GM12891 (cell line): ENCODE measurements at regions not wholly inside any gene's neighbourhood (a gene's known extent, or its start where the extent isn't known, plus 50 kb on each side); places are given as distances from the start of the nearest gene placed in this dataset.

Experiments
- POLR2A ChIP-seq: IDR thresholded peaks from 2 replicates; pipeline ENCODE4 v1.6.1; 2011; ENCODE audit warnings: low read depth, low read length, control low read depth
- POLR2AphosphoS5 ChIP-seq: IDR thresholded peaks from 2 replicates; pipeline ENCODE4 v1.6.1; 2011; ENCODE audit warnings: low read depth, low read length, control low read depth
- POU2F2 ChIP-seq: IDR thresholded peaks from 2 replicates; pipeline ENCODE4 v1.6.1; 2011; ENCODE audit warnings: low read depth, mild to moderate bottlenecking, control low read depth, low read length, moderate library complexity
- SPI1 ChIP-seq: IDR thresholded peaks from 2 replicates; pipeline ENCODE4 v1.6.1; 2011; ENCODE audit warnings: low read depth, low read length, control low read depth
- TAF1 ChIP-seq: IDR thresholded peaks from 2 replicates; pipeline ENCODE4 v1.6.1; 2011; ENCODE audit warnings: low read depth, low read length, control low read depth

GRCh38 chr3:5540532-5540931, 353.0 kb downstream of the EDEM1 start:
- TF ChIP-seq POLR2A = no peak
- no peak for TF ChIP-seq POLR2AphosphoS5
- TF ChIP-seq SPI1 = no peak
- no peak for TF ChIP-seq TAF1
- TF ChIP-seq POU2F2 = no peak
